Heart left ventricle (tissue), 13 donors: ENCODE measurements at regions not wholly inside any gene's neighbourhood (a gene's known extent, or its start where the extent isn't known, plus 50 kb on each side); places are given as distances from the start of the nearest gene placed in this dataset.

Experiments
- POLR2A ChIP-seq, 2 donors: fragments of 450-650 bp; IDR thresholded peaks; one replicate each; pipeline ENCODE4 v1.6.1; 2017; ENCODE audit warnings: antibody characterized with exemption in 2 of 2, mild to moderate bottlenecking in 2 of 2, moderate library complexity in 2 of 2
- TF ChIP-seq, protein P1 (sequence below), 12 donors: fragments of 200-600 bp; sonication (generic) in 4 of 12; IDR thresholded peaks; one replicate each; pipeline versions ENCODE4 v1.5.0 to v1.8.0; 2018 to 2022; ENCODE audit warnings: antibody characterized with exemption in 12 of 12, mild to moderate bottlenecking in 5 of 12
- donor health status: ischemic (EF 13 %, LVEDD 7.1; RV severe dilation, severe dysfunction).
- donor health status: DM: no; HTN: yes; CAD: no.
- donor health status: DM: no; HTN: no; CAD: no.
- donor health status: ischemic (EF 25% LVEDD 6.9; RV normal size, moderate dysfunction).
- donor health status: ischemic (EF 25% LVEDD 5.7; RV mildly dilated, moderate dysfunction).
- donor health status: ischemic (EF 35%, LVEDD 5.7; RV mildly dilated, moderate dysfunction).
- donor health status: nonischemic (EF 11% LVEDD 7.7; RV severe dilation, severe dysfunction).
- donor health status: DM: yes; HTN: yes; CAD: no.
- donor health status: PGD.
- donor health status: ischemic (EF 29% LVEDD 5.4; RV normal size, mild dysfunction).
- donor health status: nonischemic (EF 23%, LVEDD 6.1; RV moderate dilation, normal function).

DNA sequence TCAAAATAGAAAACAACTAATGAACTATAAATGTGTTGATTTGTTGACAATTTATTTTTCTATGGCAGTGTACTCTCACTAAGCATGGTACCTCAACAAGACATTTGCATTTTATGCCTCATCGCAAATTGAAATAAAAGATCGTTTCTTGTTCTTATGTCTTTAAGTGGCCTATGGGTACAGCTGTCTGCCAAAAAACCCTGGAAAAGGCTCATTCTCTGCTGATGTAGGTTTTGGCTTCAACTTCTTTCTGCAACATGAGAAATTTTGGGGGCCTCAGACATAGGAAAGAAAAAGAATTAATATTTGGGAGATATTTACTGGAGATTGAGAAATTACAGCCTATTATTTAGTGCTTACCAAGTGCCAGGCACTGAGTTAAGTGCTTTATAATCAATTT, 205.1 kb upstream of the DPP10 start:
- no peak for TF ChIP-seq POLR2A (IDR thresholded peaks at IDR 0.05)
- TF ChIP-seq, protein P1, sequence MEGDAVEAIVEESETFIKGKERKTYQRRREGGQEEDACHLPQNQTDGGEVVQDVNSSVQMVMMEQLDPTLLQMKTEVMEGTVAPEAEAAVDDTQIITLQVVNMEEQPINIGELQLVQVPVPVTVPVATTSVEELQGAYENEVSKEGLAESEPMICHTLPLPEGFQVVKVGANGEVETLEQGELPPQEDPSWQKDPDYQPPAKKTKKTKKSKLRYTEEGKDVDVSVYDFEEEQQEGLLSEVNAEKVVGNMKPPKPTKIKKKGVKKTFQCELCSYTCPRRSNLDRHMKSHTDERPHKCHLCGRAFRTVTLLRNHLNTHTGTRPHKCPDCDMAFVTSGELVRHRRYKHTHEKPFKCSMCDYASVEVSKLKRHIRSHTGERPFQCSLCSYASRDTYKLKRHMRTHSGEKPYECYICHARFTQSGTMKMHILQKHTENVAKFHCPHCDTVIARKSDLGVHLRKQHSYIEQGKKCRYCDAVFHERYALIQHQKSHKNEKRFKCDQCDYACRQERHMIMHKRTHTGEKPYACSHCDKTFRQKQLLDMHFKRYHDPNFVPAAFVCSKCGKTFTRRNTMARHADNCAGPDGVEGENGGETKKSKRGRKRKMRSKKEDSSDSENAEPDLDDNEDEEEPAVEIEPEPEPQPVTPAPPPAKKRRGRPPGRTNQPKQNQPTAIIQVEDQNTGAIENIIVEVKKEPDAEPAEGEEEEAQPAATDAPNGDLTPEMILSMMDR (IDR thresholded peaks at IDR 0.05), result no peak
